ENCODE measurements at regions not wholly inside any gene's neighbourhood (a gene's known extent, or its start where the extent isn't known, plus 50 kb on each side); places are given as distances from the start of the nearest gene placed in this dataset.
A peak's percentile ranks its signal among the peaks of the same experiment; 100 is the strongest.

DNA sequence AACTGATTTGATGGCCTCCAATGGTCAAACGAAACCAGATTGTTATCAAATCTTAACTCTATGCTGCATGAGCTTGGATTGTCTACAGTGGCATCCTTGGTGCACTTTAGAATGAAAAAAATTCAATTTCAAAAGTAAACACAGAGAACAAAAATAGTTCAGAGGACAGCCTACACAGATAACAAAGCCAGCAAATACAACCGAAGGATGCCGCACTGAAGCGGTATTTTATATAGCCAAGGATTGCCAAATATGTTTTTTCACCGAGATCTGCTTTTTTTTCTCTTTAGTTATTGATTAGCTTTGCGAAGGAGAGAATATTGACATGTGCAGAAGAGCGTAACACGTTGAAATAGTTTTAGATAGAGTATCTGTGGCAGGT is 72.0 kb downstream of the SLC4A3 start:
- Histone ChIP-seq H3K27me3 (no peaks in the 10 kb centered on the region), H3K36me3 (no peaks in the 10 kb centered on the region), H3K9me3 (no peaks in the 10 kb centered on the region), H3K27ac (peak overlapping the region in 3 of 4 donors; percentile 44 to 58 (median 44)), H3K4me1 (peaks cover 7 to 49% (median 27%) of the 10 kb centered on the region in 3 donors), H3K4me3 (no peak overlapping the region)
- intact Hi-C loops (cut with DNase I) = no loop called here
- DNase-seq = no peak
- WGBS, 2 donors = 45 to 58% methylated on average over 8 of the region's 8 CpGs
- no peak for TF ChIP-seq POLR2A (IDR thresholded peaks at IDR 0.05)
- TF ChIP-seq, protein P1, sequence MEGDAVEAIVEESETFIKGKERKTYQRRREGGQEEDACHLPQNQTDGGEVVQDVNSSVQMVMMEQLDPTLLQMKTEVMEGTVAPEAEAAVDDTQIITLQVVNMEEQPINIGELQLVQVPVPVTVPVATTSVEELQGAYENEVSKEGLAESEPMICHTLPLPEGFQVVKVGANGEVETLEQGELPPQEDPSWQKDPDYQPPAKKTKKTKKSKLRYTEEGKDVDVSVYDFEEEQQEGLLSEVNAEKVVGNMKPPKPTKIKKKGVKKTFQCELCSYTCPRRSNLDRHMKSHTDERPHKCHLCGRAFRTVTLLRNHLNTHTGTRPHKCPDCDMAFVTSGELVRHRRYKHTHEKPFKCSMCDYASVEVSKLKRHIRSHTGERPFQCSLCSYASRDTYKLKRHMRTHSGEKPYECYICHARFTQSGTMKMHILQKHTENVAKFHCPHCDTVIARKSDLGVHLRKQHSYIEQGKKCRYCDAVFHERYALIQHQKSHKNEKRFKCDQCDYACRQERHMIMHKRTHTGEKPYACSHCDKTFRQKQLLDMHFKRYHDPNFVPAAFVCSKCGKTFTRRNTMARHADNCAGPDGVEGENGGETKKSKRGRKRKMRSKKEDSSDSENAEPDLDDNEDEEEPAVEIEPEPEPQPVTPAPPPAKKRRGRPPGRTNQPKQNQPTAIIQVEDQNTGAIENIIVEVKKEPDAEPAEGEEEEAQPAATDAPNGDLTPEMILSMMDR (IDR thresholded peaks at IDR 0.05) = no peak

DNA sequence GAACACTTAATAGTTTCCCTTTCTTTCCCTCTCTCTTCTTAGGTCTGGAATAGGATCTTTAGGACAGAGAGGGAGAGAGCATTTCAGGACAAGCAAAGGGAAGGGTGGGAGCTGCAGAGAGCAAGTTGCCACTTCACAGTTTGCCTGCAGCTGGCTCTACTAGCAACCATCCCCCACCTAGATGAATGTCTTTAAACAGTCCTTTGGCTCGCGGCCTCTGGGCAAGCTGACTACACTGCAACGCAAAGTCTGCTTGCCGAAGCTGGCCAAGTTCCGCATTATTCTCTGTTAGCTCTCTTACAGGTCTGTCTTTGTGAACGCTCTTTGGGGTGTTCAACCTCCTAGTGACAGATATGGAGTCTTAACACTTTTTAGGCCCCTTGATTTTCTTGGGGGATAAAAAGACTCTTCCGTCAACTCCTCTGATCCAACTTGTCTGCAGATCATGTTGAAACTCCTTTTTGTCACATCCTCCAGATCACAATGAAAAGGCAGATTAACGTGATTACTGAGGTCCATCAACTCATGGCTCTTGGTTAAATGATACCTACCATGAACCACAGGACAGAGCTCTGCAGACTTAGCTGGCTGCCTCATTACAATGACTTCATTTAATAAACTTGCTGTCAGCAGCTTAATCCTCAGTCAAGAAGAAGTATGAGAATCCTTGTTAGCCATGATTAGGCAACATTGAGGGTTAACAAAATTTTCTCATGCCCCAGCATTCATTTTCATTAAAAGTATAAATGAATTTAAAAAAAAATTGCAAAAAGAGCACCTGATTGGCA is 74.6 kb downstream of the SLC4A3 start:
- H3K36me3 ChIP-seq = no peaks in the 10 kb centered on the region
- WGBS, 2 donors = 29 to 64% methylated on average over 7 to 8 of the region's 8 CpGs
- peak overlapping the region in 3 of 4 donors; percentile 47 to 65 (median 61) for H3K27ac ChIP-seq
- no peaks in the 10 kb centered on the region for H3K9me3 ChIP-seq
- H3K4me1 ChIP-seq = peaks cover 7 to 54% (median 27%) of the 10 kb centered on the region in 3 donors
- no peaks in the 10 kb centered on the region for H3K27me3 ChIP-seq
- TF ChIP-seq, protein P1 (IDR thresholded peaks at IDR 0.05) = no peak
- TF ChIP-seq POLR2A (IDR thresholded peaks at IDR 0.05) = no peak
- H3K4me3 ChIP-seq = no peak overlapping the region
- intact Hi-C loops (cut with DNase I) = no loop called here
- DNase-seq = no peak

DNA sequence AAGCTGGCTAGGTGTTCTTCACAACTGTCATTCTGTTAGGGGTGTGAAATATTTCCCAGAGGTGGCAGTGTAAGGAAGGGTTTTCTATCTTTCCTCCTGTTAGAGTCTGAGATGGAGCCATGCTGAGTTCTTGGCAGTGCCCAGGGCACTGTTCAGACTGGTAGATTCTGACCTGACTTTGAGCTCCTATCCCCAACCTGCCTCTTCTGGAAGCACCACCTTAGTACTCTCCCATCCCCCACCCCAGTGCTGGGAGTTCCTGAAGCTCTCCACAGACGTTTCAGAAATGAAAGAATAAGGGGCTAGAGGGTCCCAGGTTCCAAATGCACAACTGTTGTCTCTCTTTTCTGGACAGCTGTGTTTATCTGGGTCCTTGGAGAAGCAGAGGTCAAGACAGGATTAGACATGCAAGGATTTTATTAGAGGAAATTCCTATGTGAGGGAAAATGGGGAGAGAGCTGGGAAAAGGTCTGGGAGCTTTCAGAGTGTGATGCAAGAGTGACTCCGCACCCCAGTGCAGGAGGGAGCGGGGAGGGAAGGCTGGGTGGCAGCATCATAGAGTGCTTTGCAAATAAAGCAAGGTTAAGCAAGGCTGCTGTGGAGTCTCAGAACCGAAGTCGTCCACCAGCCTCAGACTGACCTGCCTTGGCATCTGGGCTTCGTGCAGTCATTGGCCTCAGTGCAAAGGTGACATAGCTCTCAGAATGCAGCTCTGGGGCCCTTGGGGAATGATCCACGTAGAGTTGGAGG is 75.5 kb downstream of the SLC4A3 start:
- H3K27ac ChIP-seq = peak overlapping the region in 3 of 4 donors; percentile 47 to 65 (median 61)
- peaks cover 7 to 62% (median 27%) of the 10 kb centered on the region in 3 donors for H3K4me1 ChIP-seq
- H3K9me3 ChIP-seq = no peaks in the 10 kb centered on the region
- H3K36me3 ChIP-seq = no peaks in the 10 kb centered on the region
- H3K27me3 ChIP-seq = no peaks in the 10 kb centered on the region
- WGBS, 2 donors = 38 to 49% methylated on average over 6 to 7 of the region's 7 CpGs
- TF ChIP-seq, protein P1 (IDR thresholded peaks at IDR 0.05) = no peak
- no peak for TF ChIP-seq POLR2A (IDR thresholded peaks at IDR 0.05)
- intact Hi-C loops (cut with DNase I) = no loop called here
- no peak overlapping the region for H3K4me3 ChIP-seq
- DNase-seq = no peak

DNA sequence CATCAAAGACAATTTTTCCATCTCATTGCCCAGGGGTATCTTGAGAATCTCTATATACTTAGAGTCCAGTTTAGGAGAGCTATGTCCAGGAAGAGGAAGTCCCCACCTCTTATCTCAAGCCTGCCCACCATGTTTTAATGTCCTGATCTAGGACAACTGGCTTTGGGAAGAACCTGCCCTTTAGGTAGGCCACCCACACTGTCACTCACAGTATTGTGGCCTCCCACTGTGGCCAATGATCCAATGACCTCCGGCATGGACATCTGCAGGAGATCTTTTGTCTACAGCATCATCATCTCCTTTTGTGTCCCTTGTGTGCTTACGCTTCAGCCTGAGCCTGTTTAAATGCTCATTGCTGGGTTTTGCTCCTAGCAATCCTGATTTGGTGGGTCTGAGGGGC is 77.4 kb downstream of the SLC4A3 start:
- Histone ChIP-seq H3K27ac (no peak overlapping the region), H3K36me3 (no peaks in the 10 kb centered on the region), H3K9me3 (no peaks in the 10 kb centered on the region), H3K27me3 (no peaks in the 10 kb centered on the region), H3K4me3 (no peak overlapping the region), H3K4me1 (peaks cover 7 to 44% (median 24%) of the 10 kb centered on the region in 3 donors)
- TF ChIP-seq POLR2A (IDR thresholded peaks at IDR 0.05) = no peak
- TF ChIP-seq, protein P1 (IDR thresholded peaks at IDR 0.05) = no peak
- 96 to 97% methylated on average over 2 of the region's 2 CpGs for WGBS, 2 donors
- intact Hi-C loops (cut with DNase I) = no loop called here
- no peak for DNase-seq

DNA sequence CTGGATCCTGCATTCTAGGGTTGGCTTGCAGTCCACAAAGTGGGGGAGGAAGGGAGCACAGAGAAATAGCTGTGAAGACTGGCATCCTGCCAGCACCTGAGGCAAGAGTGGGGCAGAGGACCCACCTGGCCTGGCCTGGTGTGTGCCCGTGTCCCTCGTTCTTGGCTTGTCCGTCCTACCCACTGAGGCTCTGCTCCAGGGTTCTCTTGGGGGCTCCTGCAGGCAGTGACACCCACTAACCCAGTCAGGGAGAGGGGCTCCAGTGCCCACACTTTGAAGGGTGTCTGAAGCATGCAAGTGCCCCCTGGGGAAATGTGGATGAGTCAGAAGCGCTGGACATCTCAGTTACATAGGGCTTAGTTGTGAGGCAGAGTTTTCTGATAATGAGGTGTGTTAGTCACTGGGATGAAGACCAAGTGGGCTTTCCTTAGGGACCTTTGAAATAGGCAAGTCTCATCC is 79.4 kb downstream of the SLC4A3 start:
- H3K4me1 ChIP-seq = peaks cover 7 to 37% (median 19%) of the 10 kb centered on the region in 3 donors
- TF ChIP-seq, protein P1 (IDR thresholded peaks at IDR 0.05) = no peak
- no peak for TF ChIP-seq POLR2A (IDR thresholded peaks at IDR 0.05)
- no peaks in the 10 kb centered on the region for H3K36me3 ChIP-seq
- WGBS, 2 donors = 94% methylated on average over 4 of the region's 4 CpGs; no CpG with 5 or more reads in 1 of the 2 donors
- DNase-seq = no peak
- no peak overlapping the region for H3K4me3 ChIP-seq
- H3K27ac ChIP-seq = no peak overlapping the region
- no peaks in the 10 kb centered on the region for H3K9me3 ChIP-seq
- H3K27me3 ChIP-seq = no peaks in the 10 kb centered on the region
- intact Hi-C loops (cut with DNase I) = no loop called here
